PC-3 (cell line): ENCODE measurements at regions not wholly inside any gene's neighbourhood (a gene's known extent, or its start where the extent isn't known, plus 50 kb on each side); places are given as distances from the start of the nearest gene placed in this dataset.

ENCODE experiments used
- EZH2 ChIP-seq: fragments of 300-600 bp; sonication (generic); IDR thresholded peaks from one replicate; pipeline ENCODE4 v1.6.1; 2017; ENCODE audit warnings: antibody characterized with exemption, mild to moderate bottlenecking, low read length; ENCODE audit not compliant: unreplicated experiment
- EZH2phosphoT487 ChIP-seq: fragments of 300-600 bp; sonication (generic); IDR thresholded peaks from 2 replicates; pipeline ENCODE4 v1.6.1; 2018; ENCODE audit warnings: mild to moderate bottlenecking, antibody characterized with exemption, low read length, borderline replicate concordance
- TF ChIP-seq, protein P1 (sequence below): fragments of 300-600 bp; sonication (generic); conservative IDR thresholded peaks from 2 replicates; pipeline ENCODE4 v1.5.1; 2017; ENCODE audit warnings: antibody characterized with exemption, low read depth, mild to moderate bottlenecking, low read length

DNA sequence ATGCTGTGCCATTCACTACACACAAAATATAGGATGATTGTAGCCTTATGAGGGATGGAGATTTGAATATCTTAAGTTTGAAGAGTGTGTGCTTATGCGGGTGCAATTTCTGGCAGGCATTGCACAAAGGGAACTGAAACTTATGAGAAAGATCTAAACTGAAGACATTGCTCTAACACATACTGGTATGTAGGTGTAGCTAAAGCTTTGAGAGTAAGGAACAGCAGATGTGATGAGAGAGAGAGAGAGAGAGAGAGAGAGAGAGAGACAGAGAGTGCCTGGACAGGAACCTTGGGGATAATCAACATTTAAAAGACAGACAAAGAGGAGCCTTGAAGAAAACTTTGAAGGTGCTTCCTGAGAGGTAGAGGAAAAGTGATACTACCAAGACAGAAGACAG, 379.7 kb downstream of the SPRY1 start:
- TF ChIP-seq, protein P1, sequence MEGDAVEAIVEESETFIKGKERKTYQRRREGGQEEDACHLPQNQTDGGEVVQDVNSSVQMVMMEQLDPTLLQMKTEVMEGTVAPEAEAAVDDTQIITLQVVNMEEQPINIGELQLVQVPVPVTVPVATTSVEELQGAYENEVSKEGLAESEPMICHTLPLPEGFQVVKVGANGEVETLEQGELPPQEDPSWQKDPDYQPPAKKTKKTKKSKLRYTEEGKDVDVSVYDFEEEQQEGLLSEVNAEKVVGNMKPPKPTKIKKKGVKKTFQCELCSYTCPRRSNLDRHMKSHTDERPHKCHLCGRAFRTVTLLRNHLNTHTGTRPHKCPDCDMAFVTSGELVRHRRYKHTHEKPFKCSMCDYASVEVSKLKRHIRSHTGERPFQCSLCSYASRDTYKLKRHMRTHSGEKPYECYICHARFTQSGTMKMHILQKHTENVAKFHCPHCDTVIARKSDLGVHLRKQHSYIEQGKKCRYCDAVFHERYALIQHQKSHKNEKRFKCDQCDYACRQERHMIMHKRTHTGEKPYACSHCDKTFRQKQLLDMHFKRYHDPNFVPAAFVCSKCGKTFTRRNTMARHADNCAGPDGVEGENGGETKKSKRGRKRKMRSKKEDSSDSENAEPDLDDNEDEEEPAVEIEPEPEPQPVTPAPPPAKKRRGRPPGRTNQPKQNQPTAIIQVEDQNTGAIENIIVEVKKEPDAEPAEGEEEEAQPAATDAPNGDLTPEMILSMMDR: no peak
- TF ChIP-seq EZH2 (no peak), EZH2phosphoT487 (no peak)
